ENCODE measurements at regions not wholly inside any gene's neighbourhood (a gene's known extent, or its start where the extent isn't known, plus 50 kb on each side); places are given as distances from the start of the nearest gene placed in this dataset.

DNA sequence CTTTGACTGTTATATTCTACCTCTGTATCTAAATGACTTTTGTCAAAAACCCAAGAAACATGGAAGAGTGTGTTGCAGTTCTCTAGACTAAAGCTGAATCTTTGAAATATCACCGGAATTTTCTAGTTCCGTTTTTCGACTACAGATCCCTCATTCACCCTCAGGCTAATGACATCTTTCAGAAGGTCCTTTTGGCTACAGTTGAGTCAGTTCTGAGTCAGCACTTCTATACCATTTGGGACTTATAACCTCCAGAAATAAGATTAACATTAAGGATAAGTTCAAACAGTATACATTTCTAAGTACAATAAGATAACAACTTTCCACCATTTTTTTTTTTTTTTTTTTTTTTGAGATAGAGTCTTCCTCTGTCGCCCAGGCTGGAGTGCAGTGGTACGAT lies 331.0 kb upstream of the CPXCR1 start:
- DNase-seq (ENCODE audit: low read depth in 1 of 2, low spot score in 1 of 2), result no peak

DNA sequence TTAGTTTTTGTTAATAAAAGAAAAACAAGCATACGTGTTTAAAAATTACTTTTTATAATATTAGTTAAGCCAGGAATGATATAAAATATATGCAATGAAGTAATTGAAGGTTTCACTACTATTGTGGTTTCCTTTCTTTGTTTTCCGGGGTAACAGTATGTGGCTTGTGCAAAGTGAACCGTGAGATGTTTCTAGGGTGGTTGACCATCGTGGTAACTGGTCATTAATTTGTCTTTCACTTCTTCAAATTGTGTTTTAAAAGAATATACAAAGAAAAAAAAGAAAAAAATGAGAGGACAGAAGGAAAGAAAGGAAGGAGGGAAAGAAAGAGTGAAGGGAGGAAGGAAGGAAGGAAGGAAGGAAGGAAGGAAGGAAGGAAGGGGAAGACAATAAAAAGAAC lies 330.1 kb upstream of the CPXCR1 start:
- no peak for DNase-seq (ENCODE audit: low read depth in 1 of 2, low spot score in 1 of 2)

DNA sequence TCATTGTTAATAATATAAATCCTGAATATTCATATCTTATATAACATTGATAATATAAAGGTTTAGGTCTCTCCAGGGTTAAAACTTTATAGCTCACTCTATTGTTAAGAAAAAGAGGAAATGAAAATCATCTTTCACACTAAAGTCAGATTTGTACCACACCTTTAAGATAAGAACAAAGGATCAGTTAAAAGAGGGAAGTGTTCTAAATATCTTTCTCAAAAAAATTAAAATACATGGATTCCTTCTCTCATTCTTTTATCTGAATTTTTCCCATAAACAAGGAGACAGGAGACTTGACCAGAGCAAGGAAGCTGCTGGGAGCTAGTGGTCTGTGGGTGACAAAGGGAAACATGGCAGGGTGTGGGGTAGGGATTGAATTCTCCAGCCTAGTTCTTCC lies 323.0 kb upstream of the CPXCR1 start:
- no peak for DNase-seq (ENCODE audit: low read depth in 1 of 2, low spot score in 1 of 2)

DNA sequence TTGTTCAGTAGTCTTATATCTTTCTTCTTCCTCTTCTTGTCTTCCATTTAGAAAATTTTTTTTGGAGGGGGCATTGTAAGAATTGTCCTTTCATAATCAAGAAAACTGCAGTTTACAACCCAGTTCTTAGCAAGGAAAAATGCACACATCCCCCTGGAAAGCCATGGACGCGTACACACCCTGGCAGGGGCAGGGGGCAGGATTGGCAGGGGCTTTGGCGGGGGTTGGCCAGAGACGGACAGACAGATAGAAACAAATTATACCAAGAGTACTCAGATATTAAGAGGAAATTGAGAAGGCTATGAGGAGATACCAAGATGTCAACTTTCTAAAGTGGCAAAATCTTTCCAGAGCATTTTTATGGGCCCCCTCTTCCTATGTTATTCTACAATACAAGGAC lies 322.5 kb upstream of the CPXCR1 start:
- no peak for DNase-seq (ENCODE audit: low read depth in 1 of 2, low spot score in 1 of 2)

DNA sequence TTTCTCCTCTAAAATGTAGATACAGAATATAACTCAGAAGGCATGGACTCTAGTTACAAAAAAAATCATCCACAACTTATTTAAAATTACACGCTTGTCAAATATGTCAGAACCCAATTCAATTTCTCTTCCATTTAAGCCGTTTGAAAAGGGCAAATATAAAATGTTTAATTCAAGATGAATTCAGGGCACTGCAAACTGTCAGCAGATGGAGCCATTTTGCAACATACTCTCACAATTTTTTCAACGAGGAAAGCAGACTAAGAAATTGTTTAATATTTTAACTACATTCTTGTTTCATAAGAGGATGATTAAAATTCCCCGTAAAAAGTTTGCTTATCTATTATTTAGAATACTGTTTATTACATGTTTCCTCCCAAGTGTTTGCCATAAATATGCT lies 321.3 kb upstream of the CPXCR1 start:
- DNase-seq (ENCODE audit: low read depth in 1 of 2, low spot score in 1 of 2), result no peak

DNA sequence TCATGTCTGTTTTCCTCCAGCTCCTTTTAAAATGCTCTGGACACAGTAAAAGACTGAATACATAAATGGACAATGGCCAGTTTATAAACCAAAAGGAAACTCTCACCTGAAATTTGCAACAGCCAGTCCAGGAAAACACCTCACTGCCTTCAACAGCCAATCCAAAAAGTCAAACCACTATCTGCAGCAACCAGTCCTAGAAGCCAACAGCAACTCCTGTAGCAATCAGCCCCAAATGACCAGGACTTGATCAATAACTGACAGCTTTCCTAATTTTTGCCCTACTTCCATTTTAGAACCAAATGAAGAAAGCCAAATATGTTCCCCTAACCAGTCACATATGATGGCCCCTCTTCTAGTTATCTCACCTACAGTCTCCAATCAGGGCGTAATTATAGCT lies 309.5 kb upstream of the CPXCR1 start:
- no peak for DNase-seq (ENCODE audit: low read depth in 1 of 2, low spot score in 1 of 2)

DNA sequence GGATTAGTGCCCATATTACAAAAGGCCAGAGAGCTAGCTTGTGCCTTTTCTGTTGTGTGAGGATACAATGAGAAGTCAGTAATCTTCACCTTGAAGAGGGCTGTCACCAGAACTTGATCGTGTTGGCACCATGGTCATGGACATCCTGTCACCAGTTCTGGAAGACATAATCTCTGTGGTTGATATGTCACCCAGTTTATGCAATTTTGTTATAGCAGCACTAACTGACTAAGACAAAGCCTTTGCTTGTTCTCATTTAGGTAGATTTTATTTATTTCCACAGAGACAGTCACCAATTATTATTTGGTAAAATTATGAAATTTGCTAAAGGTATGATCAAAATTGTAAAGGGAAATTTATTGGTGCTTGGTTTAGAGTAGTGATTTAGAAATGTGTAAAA lies 308.8 kb upstream of the CPXCR1 start:
- no peak for DNase-seq (ENCODE audit: low read depth in 1 of 2, low spot score in 1 of 2)

DNA sequence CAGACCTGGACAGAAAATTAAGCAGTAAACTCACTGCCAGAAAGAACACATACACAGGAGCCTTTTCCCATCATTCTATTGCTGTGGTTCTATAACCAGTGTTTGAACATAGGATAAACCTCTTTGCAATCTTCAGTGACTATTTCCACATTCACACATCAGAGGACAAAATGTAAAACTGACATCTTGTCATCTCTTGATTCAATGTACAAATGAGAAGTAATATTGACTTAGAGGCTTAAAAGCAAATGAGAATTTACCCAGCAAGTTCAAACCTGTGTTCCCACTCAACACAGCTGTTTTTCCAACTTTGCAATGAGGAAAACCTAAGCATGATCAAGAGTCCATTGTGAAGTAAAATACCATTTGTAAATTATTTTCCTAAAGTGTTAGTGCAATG lies 307.1 kb upstream of the CPXCR1 start:
- no peak for DNase-seq (ENCODE audit: low read depth in 1 of 2, low spot score in 1 of 2)

All from activated CD4-positive, alpha-beta T cell treated with anti-CD3 and anti-CD28 coated beads, Interleukin-2, amount 50 U/mL, for 24 hours (primary cell).